K562 (cell line): ENCODE measurements at regions not wholly inside any gene's neighbourhood (a gene's known extent, or its start where the extent isn't known, plus 50 kb on each side); places are given as distances from the start of the nearest gene placed in this dataset.

Experiments used
- ATAC-seq: fragments of 200-7000 bp; cut with Tn5 transposase; 3 replicates; pipeline ENCODE4 v1.9.1; 2020; ENCODE audit warnings: moderate library complexity
- BruUV-seq: library from RNA; stranded (reverse); fragments of 400-500 nt; replicated peaks from 2 replicates; lab custom pipeline; 2021; lab: Mats Ljungman, UMichigan
- CTCF ChIA-PET: fragments of 300-600 bp; formaldehyde crosslinking; extraction: SDS; loops from one replicate; lab custom pipeline; 2021; ENCODE audit warnings: low intra/inter-chr PET ratio; lab: Yijun Ruan, JAX
- POLR2A ChIA-PET: fragments of 300-600, 350-650 bp; sonication (Branson Sonifier 250); formaldehyde crosslinking; extraction: SDS; loops from one replicate; lab custom pipeline; 2021; ENCODE audit warnings: antibody characterized with exemption, inconsistent platforms; lab: Yijun Ruan, JAX
- DNase-seq, 4 experiments: peaks; one replicate each; pipeline versions ENCODE4 v3.0.0 to v3.0.0-alpha.2; 2011 to 2018; ENCODE audit warnings: low spot score in 3 of 4, mixed read lengths in 3 of 4; ENCODE audit errors: extremely low read depth in 1 of 4
- FAIRE-seq: peaks from 2 replicates; lab custom pipeline; 2011; peaks lifted over from hg19 to GRCh38; lab: Jason Lieb, UNC
- H2AFZ ChIP-seq: 2 replicates; pipeline ENCODE4 v1.6.0; 2011; ENCODE audit warnings: low read depth, low read length, control low read depth, inconsistent platforms
- H3K27ac ChIP-seq: fragments of 200-600 bp; 3 replicates; pipeline ENCODE4 v1.8.0; 2011; ENCODE audit warnings: low read depth, mild to moderate bottlenecking, control low read depth, inconsistent platforms, low read length, moderate library complexity, mixed read lengths; ENCODE audit errors: extremely low read depth
- H3K27me3 ChIP-seq, 2 experiments: fragments of 300-600 bp in 1 of 2; 2 replicates in 1 of 2; 3 replicates in 1 of 2; pipeline versions ENCODE4 v1.6.0 to v1.8.0; 2011; ENCODE audit warnings: inconsistent platforms in 2 of 2, low read length in 2 of 2, mild to moderate bottlenecking in 1 of 2, mixed read lengths in 1 of 2, moderate library complexity in 1 of 2; ENCODE audit not compliant: control insufficient read depth in 2 of 2, insufficient read depth in 2 of 2
- H3K36me3 ChIP-seq: fragments of 300-600 bp; 3 replicates; pipeline ENCODE4 v1.8.0; 2011; ENCODE audit warnings: mild to moderate bottlenecking, low read length, inconsistent platforms; ENCODE audit not compliant: control insufficient read depth, insufficient read depth
- H3K4me1 ChIP-seq, 2 experiments: fragments of 200-600 bp in 1 of 2; replicated peaks in 1 of 2; 2 replicates in 1 of 2; 3 replicates in 1 of 2; pipeline versions ENCODE4 v1.5.1 to v1.8.0; 2011; ENCODE audit warnings: inconsistent platforms in 2 of 2, low read length in 2 of 2, mild to moderate bottlenecking in 1 of 2, mixed read lengths in 1 of 2, moderate library complexity in 1 of 2; ENCODE audit not compliant: control insufficient read depth in 2 of 2, insufficient read depth in 2 of 2
- H3K4me2 ChIP-seq: 2 replicates; pipeline ENCODE4 v1.6.1; 2011; ENCODE audit warnings: low read length, control low read depth, inconsistent platforms, mixed read lengths; ENCODE audit not compliant: insufficient read depth
- H3K4me3 ChIP-seq: fragments of 200-600 bp; sonication (generic), shearing (Covaris generic); 2 replicates; pipeline ENCODE4 v1.5.1; 2016; ENCODE audit warnings: control low read depth, inconsistent platforms
- H3K79me2 ChIP-seq: fragments of 200-600 bp; 3 replicates; pipeline ENCODE4 v1.8.0; 2011; ENCODE audit warnings: low read length, inconsistent platforms; ENCODE audit not compliant: control insufficient read depth, insufficient read depth
- H3K9ac ChIP-seq, 2 experiments: 2 replicates each; pipeline versions ENCODE4 v1.6.0 to v1.6.1; 2011; ENCODE audit warnings: low read depth in 2 of 2, low read length in 2 of 2, control low read depth in 1 of 2, inconsistent platforms in 1 of 2, mild to moderate bottlenecking in 1 of 2, mixed read lengths in 1 of 2; ENCODE audit not compliant: insufficient read depth in 1 of 2
- H3K9me1 ChIP-seq: one replicate; pipeline ENCODE4 v1.6.0; 2011; ENCODE audit warnings: inconsistent platforms, mild to moderate bottlenecking, low read length, moderate library complexity; ENCODE audit not compliant: control insufficient read depth, insufficient read depth
- H3K9me3 ChIP-seq: replicated peaks from 2 replicates; pipeline ENCODE4 v1.5.1; 2011; ENCODE audit warnings: low read depth, low read length, inconsistent platforms; ENCODE audit not compliant: control insufficient read depth, insufficient read depth
- H4K20me1 ChIP-seq: replicated peaks from 2 replicates; pipeline ENCODE4 v1.6.1; 2011; ENCODE audit warnings: low read length, inconsistent platforms, mixed read lengths; ENCODE audit not compliant: control insufficient read depth, insufficient read depth
- NCOA1 ChIP-seq: fragments of 450-650 bp; IDR thresholded peaks from 2 replicates; pipeline ENCODE4 v1.6.1; 2016; ENCODE audit warnings: low read depth
- PRMT5 ChIP-seq: sonication (generic); formaldehyde crosslinking; IDR thresholded peaks from 2 replicates; pipeline ENCODE4 v1.5.0; 2020; ENCODE audit warnings: missing genetic modification reagents
- ZNF512 ChIP-seq: IDR thresholded peaks from 2 replicates; pipeline ENCODE4 v1.6.1; 2016; ENCODE audit warnings: missing genetic modification characterization, missing compliant biosample characterization
- in situ Hi-C: fragments of 300-500 bp; cut with MboI; formaldehyde crosslinking; loops from 4 replicates; pipeline ENCODE4 v1.15.0; 2018; ENCODE audit warnings: inconsistent platforms, mixed read lengths
- intact Hi-C: fragments of 100-400 bp; cut with micrococcal nuclease; formaldehyde crosslinking; loops from 2 replicates; pipeline ENCODE4 v1.14.2; 2022
- TF ChIP-seq, protein P1 (sequence below): sonication (generic); formaldehyde crosslinking; IDR thresholded peaks from 2 replicates; pipeline ENCODE4 v1.8.0; 2022; ENCODE audit warnings: missing genetic modification reagents, mild to moderate bottlenecking, borderline replicate concordance

- TF ChIP-seq NCOA1: no peak
- no peak for TF ChIP-seq PRMT5 (CRISPR knock-in tag)
- TF ChIP-seq ZNF512: no peak
- TF ChIP-seq, protein P1, sequence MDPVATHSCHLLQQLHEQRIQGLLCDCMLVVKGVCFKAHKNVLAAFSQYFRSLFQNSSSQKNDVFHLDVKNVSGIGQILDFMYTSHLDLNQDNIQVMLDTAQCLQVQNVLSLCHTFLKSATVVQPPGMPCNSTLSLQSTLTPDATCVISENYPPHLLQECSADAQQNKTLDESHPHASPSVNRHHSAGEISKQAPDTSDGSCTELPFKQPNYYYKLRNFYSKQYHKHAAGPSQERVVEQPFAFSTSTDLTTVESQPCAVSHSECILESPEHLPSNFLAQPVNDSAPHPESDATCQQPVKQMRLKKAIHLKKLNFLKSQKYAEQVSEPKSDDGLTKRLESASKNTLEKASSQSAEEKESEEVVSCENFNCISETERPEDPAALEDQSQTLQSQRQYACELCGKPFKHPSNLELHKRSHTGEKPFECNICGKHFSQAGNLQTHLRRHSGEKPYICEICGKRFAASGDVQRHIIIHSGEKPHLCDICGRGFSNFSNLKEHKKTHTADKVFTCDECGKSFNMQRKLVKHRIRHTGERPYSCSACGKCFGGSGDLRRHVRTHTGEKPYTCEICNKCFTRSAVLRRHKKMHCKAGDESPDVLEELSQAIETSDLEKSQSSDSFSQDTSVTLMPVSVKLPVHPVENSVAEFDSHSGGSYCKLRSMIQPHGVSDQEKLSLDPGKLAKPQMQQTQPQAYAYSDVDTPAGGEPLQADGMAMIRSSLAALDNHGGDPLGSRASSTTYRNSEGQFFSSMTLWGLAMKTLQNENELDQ (CRISPR knock-in tag): no peak
- no peak overlapping the region for H2AFZ ChIP-seq
- H3K9ac ChIP-seq: no peak overlapping the region
- POLR2A ChIA-PET: no interaction called here
- CTCF ChIA-PET: no interaction called here
- H3K27ac ChIP-seq: no peak overlapping the region
- no peaks in the 10 kb centered on the region for H3K27me3 ChIP-seq
- H3K36me3 ChIP-seq: no peaks in the 10 kb centered on the region
- no peaks in the 10 kb centered on the region for H3K4me1 ChIP-seq
- no peaks in the 10 kb centered on the region for H3K9me1 ChIP-seq
- H3K79me2 ChIP-seq: no peaks in the 10 kb centered on the region
- no peaks in the 10 kb centered on the region for H3K9me3 ChIP-seq
- no peak for FAIRE-seq
- in situ Hi-C loops (no loop called here), intact Hi-C loops (no loop called here)
- H3K4me3 ChIP-seq: no peak overlapping the region
- H4K20me1 ChIP-seq: no peaks in the 10 kb centered on the region
- no peak for ATAC-seq
- DNase-seq: no peak
- no TSS peak for BruUV-seq
- no peak overlapping the region for H3K4me2 ChIP-seq
Measured at GRCh38 chr7:108836256-108836655, 266.6 kb downstream of the DNAJB9 start.
